A549 (cell line): ENCODE measurements at regions not wholly inside any gene's neighbourhood (a gene's known extent, or its start where the extent isn't known, plus 50 kb on each side); places are given as distances from the start of the nearest gene placed in this dataset.

Source experiments
- ATAC-seq, 2 experiments: fragments of 200-7000 bp in 1 of 2; fragments of >200 bp in 1 of 2; cut with Nextera tagmentation in 1 of 2; cut with Tn5 transposase in 1 of 2; 3 replicates each; pipeline versions ENCODE4 v1.8.0 to v1.9.1; 2018 to 2020; ENCODE audit warnings: mild to moderate bottlenecking in 1 of 2, moderate library complexity in 1 of 2
- CTCF ChIA-PET: fragments of 300-600 bp; sonication (Branson Sonifier 250); formaldehyde crosslinking; extraction: SDS; loops from one replicate; lab custom pipeline; 2021; ENCODE audit warnings: antibody characterized with exemption, inconsistent platforms; lab: Yijun Ruan, JAX
- POLR2A ChIA-PET: fragments of 350-600 bp; formaldehyde crosslinking; extraction: SDS; loops from one replicate; lab custom pipeline; 2021; ENCODE audit warnings: antibody characterized with exemption, inconsistent platforms; lab: Yijun Ruan, JAX
- DNase-seq, 2 experiments: peaks; one replicate each; pipeline versions ENCODE4 v3.0.0 to v3.0.0-alpha.2; 2011 to 2016; ENCODE audit warnings: low read depth in 1 of 2, low spot score in 1 of 2
- FAIRE-seq: peaks from 2 replicates; lab custom pipeline; 2011; peaks lifted over from hg19 to GRCh38; lab: Jason Lieb, UNC
- H3K27ac ChIP-seq, 2 experiments: fragments of >200 bp; sonication (Bioruptor Twin); formaldehyde crosslinking; 3 replicates each; pipeline ENCODE4 v1.5.1; 2016 to 2017
- H3K4me1 ChIP-seq: fragments of >200 bp; sonication (Bioruptor Twin); formaldehyde crosslinking; 3 replicates; pipeline ENCODE4 v1.6.1; 2016
- H3K4me2 ChIP-seq: fragments of >200 bp; sonication (Bioruptor Twin); formaldehyde crosslinking; 3 replicates; pipeline ENCODE4 v1.6.1; 2016
- H3K4me3 ChIP-seq: fragments of >200 bp; sonication (Bioruptor Twin); formaldehyde crosslinking; 3 replicates; pipeline ENCODE4 v1.5.1; 2016
- H3K9me3 ChIP-seq: fragments of >200 bp; sonication (Bioruptor Twin); formaldehyde crosslinking; 3 replicates; pipeline ENCODE4 v1.6.1; 2016
- CBX2 ChIP-seq: fragments of 200-600 bp; sonication (generic); IDR thresholded peaks from 2 replicates; pipeline ENCODE4 v1.6.1; 2016; ENCODE audit warnings: low read depth, mild to moderate bottlenecking, borderline replicate concordance
- CBX8 ChIP-seq: fragments of 200-600 bp; sonication (generic); IDR thresholded peaks from 2 replicates; pipeline ENCODE4 v1.6.1; 2016
- CEBPB ChIP-seq, 2 experiments: fragments of >200 bp in 1 of 2; sonication (Bioruptor Twin) in 1 of 2; formaldehyde crosslinking in 1 of 2; IDR thresholded peaks; 2 replicates each; pipeline ENCODE4 v1.6.1; 2012 to 2016
- ESRRA ChIP-seq: fragments of 150-350 bp; IDR thresholded peaks from 2 replicates; pipeline ENCODE4 v1.6.1; 2014; ENCODE audit warnings: mild to moderate bottlenecking, low read length, borderline replicate concordance
- GATA3 ChIP-seq: IDR thresholded peaks from 2 replicates; pipeline ENCODE4 v1.6.1; 2012; ENCODE audit warnings: borderline replicate concordance
- HDAC2 ChIP-seq: fragments of 200-600 bp; sonication (generic); IDR thresholded peaks from 2 replicates; pipeline ENCODE4 v1.6.1; 2016
- HOXA7 ChIP-seq: fragments of 250-450 bp; sonication (Bioruptor Pico); IDR thresholded peaks from 2 replicates; pipeline ENCODE4 v1.5.0; 2020; ENCODE audit warnings: mild to moderate bottlenecking, moderate library complexity
- KDM1A ChIP-seq: fragments of 200-600 bp; sonication (generic); IDR thresholded peaks from 2 replicates; pipeline ENCODE4 v1.6.1; 2016; ENCODE audit warnings: low read depth, mild to moderate bottlenecking
- KDM5A ChIP-seq: fragments of 200-600 bp; sonication (generic); IDR thresholded peaks from 2 replicates; pipeline ENCODE4 v1.6.1; 2016; ENCODE audit warnings: antibody characterized with exemption, mild to moderate bottlenecking
- MAZ ChIP-seq: fragments of 150-350 bp; IDR thresholded peaks from 2 replicates; pipeline ENCODE4 v1.6.1; 2014; ENCODE audit warnings: antibody characterized with exemption, low read depth, low read length, borderline replicate concordance
- MYC ChIP-seq: IDR thresholded peaks from 2 replicates; pipeline ENCODE4 v1.6.1; 2012; ENCODE audit warnings: mild to moderate bottlenecking, inconsistent platforms, low read length, improper control_type of control experiment, borderline replicate concordance
- RARB ChIP-seq: fragments of 250-450 bp; sonication (Bioruptor Pico); IDR thresholded peaks from 2 replicates; pipeline ENCODE4 v1.8.0; 2021; ENCODE audit warnings: mild to moderate bottlenecking, moderate library complexity
- RFX5 ChIP-seq: fragments of 450-650 bp; IDR thresholded peaks from 2 replicates; pipeline ENCODE4 v1.7.1; 2014; ENCODE audit warnings: antibody characterized with exemption, mild to moderate bottlenecking, moderate library complexity
- TFCP2L1 ChIP-seq: fragments of 250-450 bp; sonication (Bioruptor Pico); IDR thresholded peaks from 2 replicates; pipeline ENCODE4 v1.5.0; 2021; ENCODE audit warnings: mild to moderate bottlenecking
- ZNF302 ChIP-seq: fragments of 250-450 bp; sonication (Bioruptor Pico); IDR thresholded peaks from 2 replicates; pipeline ENCODE4 v1.9.0; 2021; ENCODE audit warnings: inconsistent platforms, mild to moderate bottlenecking, moderate library complexity
- WGBS: methylation state at CpG from one replicate; pipeline ENCODE4 v1.1.6; 2017; ENCODE audit errors: missing lambda C conversion rate; 5-methylcytosine and 5-hydroxymethylcytosine counted together
- TF ChIP-seq, protein P1 (sequence below): fragments of 450-650 bp; IDR thresholded peaks from 2 replicates; pipeline ENCODE4 v1.6.1; 2014; ENCODE audit warnings: antibody characterized with exemption
- TF ChIP-seq, protein P2 (sequence below): IDR thresholded peaks from 2 replicates; pipeline ENCODE4 v1.6.1; 2012
- TF ChIP-seq, protein P3 (sequence below): fragments of >200 bp; sonication (Bioruptor Twin); formaldehyde crosslinking; IDR thresholded peaks from 3 replicates; pipeline ENCODE4 v1.5.1; 2016
- TF ChIP-seq, protein P4 (sequence below): fragments of >200 bp; sonication (Bioruptor Twin); formaldehyde crosslinking; IDR thresholded peaks from 3 replicates; pipeline ENCODE4 v1.6.1; 2016
- TF ChIP-seq, protein P5 (sequence below): fragments of 250-450 bp; sonication (Bioruptor Pico); IDR thresholded peaks from 2 replicates; pipeline ENCODE4 v1.5.0; 2021; ENCODE audit warnings: mild to moderate bottlenecking, moderate library complexity, borderline replicate concordance

DNA sequence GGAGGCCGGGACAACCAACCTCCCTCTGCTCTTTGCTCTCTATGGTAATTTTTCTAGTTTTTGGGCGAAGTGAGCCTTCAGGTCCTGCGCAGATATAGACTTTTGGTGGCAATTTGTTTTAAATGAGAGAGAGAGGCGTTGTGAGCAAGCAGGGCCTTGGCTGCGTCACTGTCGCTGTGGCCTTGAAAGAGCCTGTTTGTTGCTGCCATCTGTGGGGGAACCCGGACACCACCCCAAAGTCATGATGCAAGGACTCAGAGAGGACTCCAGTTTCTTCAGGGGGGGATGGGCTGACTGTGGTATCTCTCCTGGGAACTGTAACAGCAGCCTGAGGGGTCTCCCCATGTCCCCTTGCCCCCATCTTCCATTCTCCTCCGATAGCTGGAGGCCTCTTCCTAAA lies 462.7 kb upstream of the SULF2 start:
- CTCF ChIA-PET, result interaction anchor here (1.0 kb wide), 1 partner anchor 461 kb away, joined by 3 read pairs; no protein-coding TSS in a partner anchor
- ATAC-seq (no peak), FAIRE-seq (no peak), DNase-seq (no peak)
- POLR2A ChIA-PET, result interaction anchor here (0.7 kb wide), 1 partner anchor 22 kb away, joined by 4 read pairs; no protein-coding TSS in a partner anchor
- Histone ChIP-seq H3K4me1 (no peaks in the 10 kb centered on the region), H3K4me2 (no peak overlapping the region), H3K4me3 (no peak overlapping the region), H3K27ac (no peak overlapping the region), H3K9me3 (no peaks in the 10 kb centered on the region)
- TF ChIP-seq, protein P1, sequence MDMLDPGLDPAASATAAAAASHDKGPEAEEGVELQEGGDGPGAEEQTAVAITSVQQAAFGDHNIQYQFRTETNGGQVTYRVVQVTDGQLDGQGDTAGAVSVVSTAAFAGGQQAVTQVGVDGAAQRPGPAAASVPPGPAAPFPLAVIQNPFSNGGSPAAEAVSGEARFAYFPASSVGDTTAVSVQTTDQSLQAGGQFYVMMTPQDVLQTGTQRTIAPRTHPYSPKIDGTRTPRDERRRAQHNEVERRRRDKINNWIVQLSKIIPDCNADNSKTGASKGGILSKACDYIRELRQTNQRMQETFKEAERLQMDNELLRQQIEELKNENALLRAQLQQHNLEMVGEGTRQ, result no peak
- TF ChIP-seq, protein P2, sequence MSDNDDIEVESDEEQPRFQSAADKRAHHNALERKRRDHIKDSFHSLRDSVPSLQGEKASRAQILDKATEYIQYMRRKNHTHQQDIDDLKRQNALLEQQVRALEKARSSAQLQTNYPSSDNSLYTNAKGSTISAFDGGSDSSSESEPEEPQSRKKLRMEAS, result no peak
- no peak for TF ChIP-seq CBX2
- no peak for TF ChIP-seq ZNF302 (CRISPR knock-in tag)
- no peak for TF ChIP-seq TFCP2L1 (CRISPR knock-in tag)
- no peak for TF ChIP-seq CEBPB (IDR thresholded peaks at IDR 0.05)
- TF ChIP-seq CBX8, result no peak
- no peak for TF ChIP-seq RFX5
- no peak for TF ChIP-seq MAZ
- no peak for TF ChIP-seq MYC
- TF ChIP-seq, protein P3, sequence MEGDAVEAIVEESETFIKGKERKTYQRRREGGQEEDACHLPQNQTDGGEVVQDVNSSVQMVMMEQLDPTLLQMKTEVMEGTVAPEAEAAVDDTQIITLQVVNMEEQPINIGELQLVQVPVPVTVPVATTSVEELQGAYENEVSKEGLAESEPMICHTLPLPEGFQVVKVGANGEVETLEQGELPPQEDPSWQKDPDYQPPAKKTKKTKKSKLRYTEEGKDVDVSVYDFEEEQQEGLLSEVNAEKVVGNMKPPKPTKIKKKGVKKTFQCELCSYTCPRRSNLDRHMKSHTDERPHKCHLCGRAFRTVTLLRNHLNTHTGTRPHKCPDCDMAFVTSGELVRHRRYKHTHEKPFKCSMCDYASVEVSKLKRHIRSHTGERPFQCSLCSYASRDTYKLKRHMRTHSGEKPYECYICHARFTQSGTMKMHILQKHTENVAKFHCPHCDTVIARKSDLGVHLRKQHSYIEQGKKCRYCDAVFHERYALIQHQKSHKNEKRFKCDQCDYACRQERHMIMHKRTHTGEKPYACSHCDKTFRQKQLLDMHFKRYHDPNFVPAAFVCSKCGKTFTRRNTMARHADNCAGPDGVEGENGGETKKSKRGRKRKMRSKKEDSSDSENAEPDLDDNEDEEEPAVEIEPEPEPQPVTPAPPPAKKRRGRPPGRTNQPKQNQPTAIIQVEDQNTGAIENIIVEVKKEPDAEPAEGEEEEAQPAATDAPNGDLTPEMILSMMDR, result no peak
- no peak for TF ChIP-seq GATA3
- 50% methylated on average over 8 of the region's 8 CpGs for WGBS

DNA sequence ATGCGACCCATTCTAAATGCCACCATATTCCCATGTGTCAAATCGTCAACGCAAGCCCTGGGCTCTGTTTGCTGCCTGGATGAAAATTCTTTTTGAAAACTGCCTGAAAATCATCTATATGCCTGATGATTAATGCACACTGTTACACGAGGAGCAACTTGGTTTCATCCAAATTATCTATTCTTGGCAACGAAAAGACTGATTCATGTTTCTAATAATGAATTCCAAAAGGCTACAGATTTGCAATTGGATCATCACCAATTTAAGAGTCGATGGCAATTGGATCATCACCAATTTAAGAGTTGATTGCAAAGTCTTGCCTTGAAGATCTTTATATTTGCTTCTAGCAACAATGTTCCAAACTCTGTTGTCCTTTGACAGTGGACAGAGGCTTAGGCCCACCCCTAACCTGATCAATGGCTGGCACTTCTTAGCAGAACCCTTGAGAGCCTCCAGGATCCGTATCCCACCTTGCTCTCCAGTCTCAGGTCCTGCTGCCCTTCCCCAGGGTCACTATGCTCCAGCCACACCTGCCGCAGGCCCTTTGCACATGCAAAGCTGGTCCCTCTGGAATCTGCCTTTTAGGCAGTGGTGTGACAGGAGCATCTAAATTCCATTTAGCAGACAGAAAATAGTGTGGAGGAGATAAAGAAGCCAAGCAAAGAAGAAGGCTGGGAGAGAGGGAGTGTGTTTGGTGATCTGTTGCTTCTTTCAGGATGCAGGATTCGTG lies 460.9 kb upstream of the SULF2 start:
- H3K9me3 ChIP-seq, result no peaks in the 10 kb centered on the region
- WGBS, result 37% methylated on average over 9 of the region's 9 CpGs
- no peak overlapping the region for H3K27ac ChIP-seq
- no peak for TF ChIP-seq HDAC2
- TF ChIP-seq, protein P4, sequence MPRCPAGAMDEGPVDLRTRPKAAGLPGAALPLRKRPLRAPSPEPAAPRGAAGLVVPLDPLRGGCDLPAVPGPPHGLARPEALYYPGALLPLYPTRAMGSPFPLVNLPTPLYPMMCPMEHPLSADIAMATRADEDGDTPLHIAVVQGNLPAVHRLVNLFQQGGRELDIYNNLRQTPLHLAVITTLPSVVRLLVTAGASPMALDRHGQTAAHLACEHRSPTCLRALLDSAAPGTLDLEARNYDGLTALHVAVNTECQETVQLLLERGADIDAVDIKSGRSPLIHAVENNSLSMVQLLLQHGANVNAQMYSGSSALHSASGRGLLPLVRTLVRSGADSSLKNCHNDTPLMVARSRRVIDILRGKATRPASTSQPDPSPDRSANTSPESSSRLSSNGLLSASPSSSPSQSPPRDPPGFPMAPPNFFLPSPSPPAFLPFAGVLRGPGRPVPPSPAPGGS, result no peak
- TF ChIP-seq KDM5A, result no peak
- no peak for TF ChIP-seq HOXA7 (CRISPR knock-in tag)
- TF ChIP-seq, all 56 proteins: peak for 0
- DNase-seq (no peak), ATAC-seq (no peak), FAIRE-seq (no peak)
- Histone ChIP-seq H3K4me1 (no peaks in the 10 kb centered on the region), H3K4me3 (no peak overlapping the region), H3K4me2 (no peak overlapping the region)
- POLR2A ChIA-PET, result no interaction called here
- CTCF ChIA-PET, result no interaction called here

DNA sequence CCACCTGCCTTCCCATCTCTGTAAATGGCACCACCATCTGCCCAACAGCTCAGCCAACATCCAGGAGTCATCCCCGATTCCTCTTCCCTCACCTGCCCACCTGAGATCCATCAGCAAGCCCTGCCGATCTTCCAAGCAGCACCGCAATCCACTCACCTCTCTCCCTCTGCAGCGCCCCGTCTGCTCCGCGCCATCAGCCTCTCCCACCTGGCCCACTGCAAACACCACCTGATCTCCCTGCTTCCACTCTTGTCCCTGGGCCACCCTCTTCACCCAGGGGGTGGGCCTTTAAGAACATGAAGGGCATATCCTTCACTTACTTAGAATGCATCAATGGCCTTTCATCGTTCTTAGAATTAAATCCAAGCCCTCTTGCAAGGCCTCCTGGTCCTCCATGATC lies 457.3 kb upstream of the SULF2 start:
- Histone ChIP-seq H3K4me3 (no peak overlapping the region), H3K4me1 (no peaks in the 10 kb centered on the region)
- no peak for ATAC-seq
- TF ChIP-seq ESRRA (no peak), HDAC2 (no peak), RARB (CRISPR knock-in tag) (no peak), KDM1A (no peak)
- TF ChIP-seq, protein P5, sequence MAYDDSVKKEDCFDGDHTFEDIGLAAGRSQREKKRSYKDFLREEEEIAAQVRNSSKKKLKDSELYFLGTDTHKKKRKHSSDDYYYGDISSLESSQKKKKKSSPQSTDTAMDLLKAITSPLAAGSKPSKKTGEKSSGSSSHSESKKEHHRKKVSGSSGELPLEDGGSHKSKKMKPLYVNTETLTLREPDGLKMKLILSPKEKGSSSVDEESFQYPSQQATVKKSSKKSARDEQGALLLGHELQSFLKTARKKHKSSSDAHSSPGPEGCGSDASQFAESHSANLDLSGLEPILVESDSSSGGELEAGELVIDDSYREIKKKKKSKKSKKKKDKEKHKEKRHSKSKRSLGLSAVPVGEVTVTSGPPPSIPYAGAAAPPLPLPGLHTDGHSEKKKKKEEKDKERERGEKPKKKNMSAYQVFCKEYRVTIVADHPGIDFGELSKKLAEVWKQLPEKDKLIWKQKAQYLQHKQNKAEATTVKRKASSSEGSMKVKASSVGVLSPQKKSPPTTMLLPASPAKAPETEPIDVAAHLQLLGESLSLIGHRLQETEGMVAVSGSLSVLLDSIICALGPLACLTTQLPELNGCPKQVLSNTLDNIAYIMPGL (CRISPR knock-in tag), result no peak
- TF ChIP-seq, all 56 proteins: peak for 0
- WGBS, result 72% methylated on average over 8 of the region's 8 CpGs
- no peak for FAIRE-seq
- DNase-seq, result no peak
- CTCF ChIA-PET, result interaction anchor here (1.4 kb wide), 1 partner anchor 456 kb away, joined by 3 read pairs; no protein-coding TSS in a partner anchor
- Histone ChIP-seq H3K4me2 (no peak overlapping the region), H3K27ac (no peak overlapping the region), H3K9me3 (no peaks in the 10 kb centered on the region)
- POLR2A ChIA-PET, result no interaction called here
